ENCODE measurements at regions not wholly inside any gene's neighbourhood (a gene's known extent, or its start where the extent isn't known, plus 50 kb on each side); places are given as distances from the start of the nearest gene placed in this dataset.

DNA sequence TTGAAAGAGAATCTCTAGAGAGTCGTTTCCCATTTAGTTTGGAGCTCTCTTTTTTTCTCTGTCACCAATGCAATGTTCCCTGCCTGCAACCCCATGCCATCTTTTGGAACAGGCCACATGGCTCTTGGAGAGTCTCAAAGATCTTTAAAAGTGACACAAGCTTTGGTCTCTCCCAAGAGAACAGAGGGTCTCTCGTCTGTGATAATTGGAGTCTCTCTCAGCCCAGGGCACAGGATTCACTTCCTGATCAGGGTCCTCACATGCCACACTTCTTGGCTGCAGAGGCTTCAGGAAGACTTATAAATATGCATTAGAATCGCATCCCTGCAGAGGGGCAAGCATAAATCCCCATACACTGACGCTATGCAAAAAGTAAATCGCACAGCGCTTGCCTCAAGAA is 240.5 kb downstream of the IRS2 start:
- Histone ChIP-seq H3K36me3 (replicated peaks in 1 of 2; ENCODE audit: insufficient read depth in 1 of 2, low read depth in 2 of 2) (no peaks in the 10 kb centered on the region), H3K27ac (no peak overlapping the region), H3K9me3 (no peaks in the 10 kb centered on the region), H3K27me3 (no peaks in the 10 kb centered on the region), H3K4me1 (no peaks in the 10 kb centered on the region), H3K4me3 (no peak overlapping the region)
- TF ChIP-seq POLR2A (IDR thresholded peaks at IDR 0.05), result no peak
- TF ChIP-seq, protein P1, sequence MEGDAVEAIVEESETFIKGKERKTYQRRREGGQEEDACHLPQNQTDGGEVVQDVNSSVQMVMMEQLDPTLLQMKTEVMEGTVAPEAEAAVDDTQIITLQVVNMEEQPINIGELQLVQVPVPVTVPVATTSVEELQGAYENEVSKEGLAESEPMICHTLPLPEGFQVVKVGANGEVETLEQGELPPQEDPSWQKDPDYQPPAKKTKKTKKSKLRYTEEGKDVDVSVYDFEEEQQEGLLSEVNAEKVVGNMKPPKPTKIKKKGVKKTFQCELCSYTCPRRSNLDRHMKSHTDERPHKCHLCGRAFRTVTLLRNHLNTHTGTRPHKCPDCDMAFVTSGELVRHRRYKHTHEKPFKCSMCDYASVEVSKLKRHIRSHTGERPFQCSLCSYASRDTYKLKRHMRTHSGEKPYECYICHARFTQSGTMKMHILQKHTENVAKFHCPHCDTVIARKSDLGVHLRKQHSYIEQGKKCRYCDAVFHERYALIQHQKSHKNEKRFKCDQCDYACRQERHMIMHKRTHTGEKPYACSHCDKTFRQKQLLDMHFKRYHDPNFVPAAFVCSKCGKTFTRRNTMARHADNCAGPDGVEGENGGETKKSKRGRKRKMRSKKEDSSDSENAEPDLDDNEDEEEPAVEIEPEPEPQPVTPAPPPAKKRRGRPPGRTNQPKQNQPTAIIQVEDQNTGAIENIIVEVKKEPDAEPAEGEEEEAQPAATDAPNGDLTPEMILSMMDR (IDR thresholded peaks at IDR 0.05), result no peak
- 75 to 80% methylated on average over 6 of the region's 6 CpGs for WGBS, 2 donors
- intact Hi-C loops (cut with DNase I), result no loop called here
- DNase-seq (no peak), ATAC-seq (no peak)

DNA sequence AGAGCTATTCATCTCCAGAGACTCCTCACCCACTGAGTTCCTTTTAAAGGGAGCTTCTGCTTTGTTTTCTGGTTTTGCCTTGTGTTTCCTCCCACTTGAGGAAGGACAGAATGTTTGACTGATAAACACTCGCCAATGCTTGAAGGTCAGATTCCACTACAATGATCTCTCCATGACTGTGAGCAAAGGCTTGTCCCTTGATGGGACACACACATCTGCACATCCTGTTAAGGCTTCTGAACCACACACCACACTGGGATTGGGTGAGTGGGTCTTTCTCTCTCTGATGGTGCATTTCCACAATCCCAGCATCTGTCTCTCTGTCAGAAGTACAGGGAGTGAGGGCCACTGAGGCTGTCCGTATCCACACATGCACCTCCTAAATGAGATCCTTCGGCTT is 245.3 kb downstream of the IRS2 start:
- DNase-seq (no peak), ATAC-seq (no peak)
- WGBS, 2 donors, result 61 to 72% methylated on average over 3 of the region's 3 CpGs

DNA sequence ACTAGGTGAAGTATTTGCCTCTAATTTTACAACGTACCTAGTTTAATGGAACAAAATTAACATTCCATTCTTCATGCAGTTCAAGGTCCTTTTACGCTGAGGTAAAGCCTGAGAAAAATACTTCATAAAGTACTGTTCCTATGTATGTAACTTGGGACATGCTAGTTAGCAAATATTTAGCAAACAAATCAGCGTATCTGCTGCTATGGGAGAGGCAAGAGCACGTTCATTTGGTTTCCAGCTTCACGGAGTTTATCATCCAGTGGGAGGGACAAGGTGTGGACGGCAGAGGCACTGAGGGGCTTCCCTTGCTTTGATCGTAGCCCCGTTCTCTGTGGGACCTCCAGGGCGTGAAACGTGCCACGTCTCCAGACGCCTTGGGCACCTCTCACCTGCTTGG is 248.8 kb downstream of the IRS2 start:
- WGBS, 2 donors, result 35 to 47% methylated on average over 8 to 12 of the region's 12 CpGs
- intact Hi-C loops (cut with DNase I), result no loop called here
- no peaks in the 10 kb centered on the region for H3K36me3 ChIP-seq (replicated peaks in 1 of 2; ENCODE audit: insufficient read depth in 1 of 2, low read depth in 2 of 2)
- ATAC-seq (no peak), DNase-seq (no peak)
- no peak overlapping the region for H3K4me3 ChIP-seq
- TF ChIP-seq, protein P1 (IDR thresholded peaks at IDR 0.05), result no peak
- no peak for TF ChIP-seq POLR2A (IDR thresholded peaks at IDR 0.05)
- H3K27me3 ChIP-seq, result no peaks in the 10 kb centered on the region
- H3K9me3 ChIP-seq, result no peaks in the 10 kb centered on the region
- no peaks in the 10 kb centered on the region for H3K4me1 ChIP-seq
- no peak overlapping the region for H3K27ac ChIP-seq

More for the DNA sequence above, 245.3 kb downstream of the IRS2 start:
- H3K27ac ChIP-seq, result no peak overlapping the region
- TF ChIP-seq, protein P1 (IDR thresholded peaks at IDR 0.05), result no peak
- no peak for TF ChIP-seq POLR2A (IDR thresholded peaks at IDR 0.05)
- H3K27me3 ChIP-seq, result no peaks in the 10 kb centered on the region
- H3K4me1 ChIP-seq, result no peaks in the 10 kb centered on the region
- intact Hi-C loops (cut with DNase I), result no loop called here
- H3K4me3 ChIP-seq, result no peak overlapping the region
- H3K36me3 ChIP-seq (replicated peaks in 1 of 2; ENCODE audit: insufficient read depth in 1 of 2, low read depth in 2 of 2), result no peaks in the 10 kb centered on the region
- H3K9me3 ChIP-seq, result no peaks in the 10 kb centered on the region

DNA sequence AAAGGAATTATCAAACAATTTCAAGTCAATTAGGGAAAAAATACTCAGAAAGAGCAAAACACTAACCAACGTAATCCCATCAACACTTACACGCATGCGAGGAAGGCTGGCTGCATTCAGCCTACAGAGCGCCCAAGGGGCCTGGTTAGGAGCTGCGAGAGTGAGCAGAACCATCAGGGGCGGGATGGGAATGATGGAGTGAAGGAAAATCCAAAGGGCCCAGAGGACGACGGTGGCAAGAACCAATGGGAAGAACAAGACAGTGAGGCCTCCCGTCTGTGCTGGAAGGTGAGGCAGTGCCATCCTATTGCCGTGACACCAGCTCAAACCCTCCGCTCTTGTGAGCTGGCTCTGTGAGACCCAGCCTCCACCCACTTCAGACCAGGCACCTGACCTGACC is 253.0 kb downstream of the IRS2 start:
- ATAC-seq (no peak), DNase-seq (no peak)
- Histone ChIP-seq H3K27me3 (no peaks in the 10 kb centered on the region), H3K4me3 (no peak overlapping the region), H3K4me1 (no peaks in the 10 kb centered on the region), H3K36me3 (replicated peaks in 1 of 2; ENCODE audit: insufficient read depth in 1 of 2, low read depth in 2 of 2) (no peaks in the 10 kb centered on the region), H3K9me3 (no peaks in the 10 kb centered on the region), H3K27ac (no peak overlapping the region)
- intact Hi-C loops (cut with DNase I), result no loop called here
- WGBS, 2 donors, result 79 to 84% methylated on average over 11 of the region's 11 CpGs
- TF ChIP-seq, protein P1 (IDR thresholded peaks at IDR 0.05), result no peak
- no peak for TF ChIP-seq POLR2A (IDR thresholded peaks at IDR 0.05)

DNA sequence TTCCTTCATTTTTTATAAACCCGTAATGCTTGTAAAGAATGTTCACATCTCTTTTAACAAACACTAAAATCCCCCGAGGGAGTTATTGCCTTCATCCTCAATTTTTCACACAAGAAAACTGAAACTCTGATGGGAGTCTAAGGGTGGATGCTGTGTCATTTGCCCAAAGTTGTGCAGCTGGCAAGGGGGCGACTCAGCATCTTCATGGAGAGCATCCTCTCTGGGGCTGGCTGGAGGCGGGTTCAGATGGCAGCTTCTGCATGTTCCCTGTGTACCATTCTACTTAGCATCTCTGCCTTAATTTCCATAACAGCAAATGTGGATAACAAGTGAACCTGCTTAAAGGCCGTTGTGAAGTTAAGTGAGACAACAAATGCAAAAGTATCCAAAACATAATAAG is 256.4 kb downstream of the IRS2 start:
- intact Hi-C loops (cut with DNase I), result no loop called here
- TF ChIP-seq POLR2A (IDR thresholded peaks at IDR 0.05), result no peak
- TF ChIP-seq, protein P1 (IDR thresholded peaks at IDR 0.05), result no peak
- no peak overlapping the region for H3K27ac ChIP-seq
- no peaks in the 10 kb centered on the region for H3K36me3 ChIP-seq (replicated peaks in 1 of 2; ENCODE audit: insufficient read depth in 1 of 2, low read depth in 2 of 2)
- WGBS, 2 donors, result 72 to 77% methylated on average over 5 of the region's 5 CpGs
- no peak overlapping the region for H3K4me3 ChIP-seq
- no peaks in the 10 kb centered on the region for H3K9me3 ChIP-seq
- no peaks in the 10 kb centered on the region for H3K27me3 ChIP-seq
- DNase-seq, result no peak
- no peak for ATAC-seq
- no peaks in the 10 kb centered on the region for H3K4me1 ChIP-seq
